IMR-90 (cell line): ENCODE measurements at regions not wholly inside any gene's neighbourhood (a gene's known extent, or its start where the extent isn't known, plus 50 kb on each side); places are given as distances from the start of the nearest gene placed in this dataset. TPM values are rescaled to one million over a fixed set of nuclear protein-coding genes. Genes with fewer than 3 reads are reported as not detected.

Experiments used
- microRNA-seq, 2 experiments: library from miRNA; stranded (forward) in 1 of 2; unstranded in 1 of 2; fragments of 10-50 nt in 1 of 2; fragments of <30 nt in 1 of 2; gene quantifications in 1 of 2; microRNA quantifications in 1 of 2; one replicate each; pipeline versions ENCODE3 to v1.1.0; 2013 to 2020; ENCODE audit not compliant: insufficient read depth in 1 of 2, insufficient read length in 1 of 2, unreplicated experiment in 1 of 2
- small RNA-seq, 5 experiments: library from RNA; depleted of rRNA; stranded (forward); fragments of <200 nt; gene quantifications; one replicate each; pipeline ENCODE3, GENCODE V24; 2012

Small RNAs in the stretch of these regions (microRNA-seq; reads per million reads assigned to microRNA genes)
- gene RF01974 (ENCODE audit: insufficient read depth, insufficient read length) = not detected

Small RNAs in the stretch of these regions (small RNA-seq; reads per million reads assigned to genes)
- gene RF01974 = 0 reads per million in 5 experiments
